ENCODE measurements at regions not wholly inside any gene's neighbourhood (a gene's known extent, or its start where the extent isn't known, plus 50 kb on each side); places are given as distances from the start of the nearest gene placed in this dataset.

DNA sequence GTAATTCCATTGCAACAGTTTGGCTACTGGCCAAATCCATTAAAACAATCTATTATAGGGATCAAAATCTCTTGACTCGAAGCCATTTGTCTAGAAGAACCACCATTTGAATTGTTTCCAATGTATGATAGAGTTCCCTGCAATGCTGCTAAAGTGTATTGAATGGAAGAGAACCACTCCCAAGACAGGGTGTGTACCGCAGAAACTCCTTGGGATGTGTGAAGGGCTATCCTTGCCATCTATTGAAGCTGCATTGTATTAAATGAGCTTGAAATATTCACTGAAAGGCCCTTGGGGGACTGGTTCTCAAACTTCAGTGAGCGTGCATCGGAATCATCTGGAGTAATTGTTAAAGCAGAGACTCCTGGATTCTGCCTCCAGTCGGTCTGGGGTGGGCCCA, 260.4 kb upstream of the MEIS1 start:
- Histone ChIP-seq H3K27me3 (ENCODE audit: insufficient read depth, poor library complexity, severe bottlenecking) (no peaks in the 10 kb centered on the region), H3K4me3 (replicated peaks; ENCODE audit: insufficient read depth, low read length) (no peak overlapping the region), H3K27ac (replicated peaks) (no peak overlapping the region)
- no peak for DNase-seq (ENCODE audit: low read depth in 1 of 2, low spot score in 1 of 2)
- TF ChIP-seq POLR2AphosphoS5 (IDR thresholded peaks at IDR 0.05; ENCODE audit: low read depth) (no peak), GABPA (IDR thresholded peaks at IDR 0.05; ENCODE audit: low read depth) (no peak), REST (IDR thresholded peaks at IDR 0.05; ENCODE audit: insufficient replicate concordance, low read depth) (no peak), SPI1 (IDR thresholded peaks at IDR 0.05; ENCODE audit: borderline replicate concordance, low read depth) (no peak), CTCF (IDR thresholded peaks at IDR 0.05; ENCODE audit: insufficient read depth, low read length) (no peak)

- TF ChIP-seq CTCF (IDR thresholded peaks at IDR 0.05; ENCODE audit: insufficient read depth, low read length) = no peak
- Histone ChIP-seq H3K27ac (replicated peaks) (no peak overlapping the region), H3K4me3 (replicated peaks; ENCODE audit: insufficient read depth, low read length) (no peak overlapping the region), H3K27me3 (ENCODE audit: insufficient read depth, poor library complexity, severe bottlenecking) (no peaks in the 10 kb centered on the region)
- no peak for DNase-seq (ENCODE audit: low read depth in 1 of 2, low spot score in 1 of 2)
These were observed 261.3 kb upstream of the MEIS1 start for GRCh38 chr2:66173645-66174044.

- Histone ChIP-seq H3K27me3 (ENCODE audit: insufficient read depth, poor library complexity, severe bottlenecking) (no peaks in the 10 kb centered on the region), H3K27ac (replicated peaks) (no peak overlapping the region), H3K4me3 (replicated peaks; ENCODE audit: insufficient read depth, low read length) (no peak overlapping the region)
- TF ChIP-seq CTCF (IDR thresholded peaks at IDR 0.05; ENCODE audit: insufficient read depth, low read length) = no peak
- no peak for TF ChIP-seq REST (IDR thresholded peaks at IDR 0.05; ENCODE audit: insufficient replicate concordance, low read depth)
- no peak for TF ChIP-seq SPI1 (IDR thresholded peaks at IDR 0.05; ENCODE audit: borderline replicate concordance, low read depth)
- no peak for TF ChIP-seq GABPA (IDR thresholded peaks at IDR 0.05; ENCODE audit: low read depth)
- no peak for TF ChIP-seq POLR2AphosphoS5 (IDR thresholded peaks at IDR 0.05; ENCODE audit: low read depth)
- no peak for DNase-seq (ENCODE audit: low read depth in 1 of 2, low spot score in 1 of 2)
These were observed 263.4 kb upstream of the MEIS1 start for GRCh38 chr2:66171530-66171929.

DNA sequence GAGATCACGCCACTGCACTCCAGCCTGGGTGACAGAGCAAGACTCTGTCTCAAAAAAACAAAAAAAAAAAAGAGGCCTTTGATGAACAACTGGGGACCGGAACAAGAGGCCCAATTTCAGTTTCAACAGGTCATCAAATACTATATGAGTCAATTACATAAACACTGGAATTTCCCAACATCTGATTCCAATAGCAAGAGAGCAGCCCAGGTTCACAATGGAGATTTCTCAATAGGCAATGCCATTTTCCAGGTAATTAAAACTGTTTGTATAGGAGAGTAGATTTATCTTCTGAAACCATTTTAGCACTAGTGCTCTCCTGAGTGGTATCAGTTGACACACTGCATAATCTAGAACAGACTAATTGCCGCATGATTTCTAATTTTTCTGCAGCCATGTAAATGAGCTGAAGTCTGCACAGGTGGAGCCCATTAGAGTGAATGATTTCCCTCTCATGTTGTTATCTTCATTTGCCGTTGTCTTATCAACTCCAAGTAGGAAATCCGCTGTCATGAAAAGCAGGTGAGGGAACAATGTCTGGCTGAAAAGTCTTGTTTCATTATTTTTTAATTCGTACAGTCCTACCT, 264.1 kb upstream of the MEIS1 start:
- DNase-seq (ENCODE audit: low read depth in 1 of 2, low spot score in 1 of 2) = no peak
- Histone ChIP-seq H3K27ac (replicated peaks) (no peak overlapping the region), H3K27me3 (ENCODE audit: insufficient read depth, poor library complexity, severe bottlenecking) (no peaks in the 10 kb centered on the region), H3K4me3 (replicated peaks; ENCODE audit: insufficient read depth, low read length) (no peak overlapping the region)
- TF ChIP-seq GABPA (IDR thresholded peaks at IDR 0.05; ENCODE audit: low read depth) (no peak), REST (IDR thresholded peaks at IDR 0.05; ENCODE audit: insufficient replicate concordance, low read depth) (no peak), POLR2AphosphoS5 (IDR thresholded peaks at IDR 0.05; ENCODE audit: low read depth) (no peak), CTCF (IDR thresholded peaks at IDR 0.05; ENCODE audit: insufficient read depth, low read length) (no peak), SPI1 (IDR thresholded peaks at IDR 0.05; ENCODE audit: borderline replicate concordance, low read depth) (no peak)

Data from HL-60 (cell line).